GM12801 (cell line): ENCODE measurements at regions not wholly inside any gene's neighbourhood (a gene's known extent, or its start where the extent isn't known, plus 50 kb on each side); places are given as distances from the start of the nearest gene placed in this dataset.

ENCODE experiments used
- CTCF ChIP-seq: IDR thresholded peaks from one replicate; pipeline ENCODE4 v1.5.1; 2011; ENCODE audit warnings: control low read depth; ENCODE audit not compliant: insufficient read length; ENCODE audit errors: extremely low read depth

GRCh38 chr12:107365703-107366102 is 272.4 kb upstream of the CRY1 start:
- TF ChIP-seq CTCF = no peak

- TF ChIP-seq CTCF = no peak
These were observed 273.0 kb upstream of the CRY1 start for GRCh38 chr12:107366322-107366721.

- TF ChIP-seq CTCF = no peak
These were observed 275.2 kb upstream of the CRY1 start for GRCh38 chr12:107368586-107368985.

- TF ChIP-seq CTCF = no peak
These were observed 275.7 kb upstream of the CRY1 start for GRCh38 chr12:107369006-107369405.

DNA sequence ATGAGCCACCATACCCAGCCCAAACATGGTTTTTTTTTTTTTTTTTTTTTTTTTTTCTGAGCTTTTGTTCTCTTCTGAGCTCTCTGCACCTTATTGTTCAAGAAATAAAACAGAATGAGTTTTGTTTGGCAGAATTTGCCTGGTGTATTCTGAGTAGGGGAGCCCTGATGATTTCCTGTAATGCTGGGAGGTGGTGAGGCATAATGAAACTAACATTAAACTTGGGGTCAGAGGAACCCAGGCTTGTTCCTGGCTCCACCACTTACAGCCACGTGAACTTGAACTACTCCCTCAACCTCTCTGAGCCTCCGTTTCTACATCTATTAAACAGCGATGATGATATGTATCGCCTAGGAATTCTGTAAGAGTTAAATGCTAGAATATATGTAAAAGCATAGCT is 276.3 kb upstream of the CRY1 start:
- TF ChIP-seq CTCF = no peak

GRCh38 chr12:107372229-107372658 is 278.9 kb upstream of the CRY1 start:
- TF ChIP-seq CTCF = no peak

- TF ChIP-seq CTCF = no peak
These were observed 280.0 kb upstream of the CRY1 start for GRCh38 chr12:107373238-107373809.
